ENCODE measurements at regions not wholly inside any gene's neighbourhood (a gene's known extent, or its start where the extent isn't known, plus 50 kb on each side); places are given as distances from the start of the nearest gene placed in this dataset.
"Not testable (repeated sequence)": the region's sequence is repeated elsewhere in the genome, so short reads cannot be mapped to it uniquely, and the experiment has no call there.

GRCh38 chr11:37907436-37908218, 1309.6 kb upstream of the RAG2 start:
- Histone ChIP-seq H3K27me3 (ENCODE audit: low read depth, low read length) (no peaks in the 10 kb centered on the region), H3K36me3 (ENCODE audit: control insufficient read depth in 1 of 2, insufficient read depth in 2 of 2, low read length in 2 of 2) (no peaks in the 10 kb centered on the region), H3K4me3 (ENCODE audit: low read depth in 1 of 2, low read length in 2 of 2) (no peak overlapping the region), H3K27ac (ENCODE audit: low read length) (no peak overlapping the region), H3K4me1 (ENCODE audit: control insufficient read depth in 1 of 2, insufficient read depth in 2 of 2, low read length in 2 of 2) (no peaks in the 10 kb centered on the region), H3K9me3 (ENCODE audit: control insufficient read depth in 1 of 2, low read length in 2 of 2) (no peaks in the 10 kb centered on the region)

GRCh38 chr11:37905707-37906417, 1307.8 kb upstream of the RAG2 start:
- H3K9me3 ChIP-seq (ENCODE audit: control insufficient read depth in 1 of 2, low read length in 2 of 2): no peaks in the 10 kb centered on the region
- H3K27ac ChIP-seq (ENCODE audit: low read length): no peak overlapping the region

GRCh38 chr11:37896016-37896415, 1298.0 kb upstream of the RAG2 start:
- H3K4me1 ChIP-seq (ENCODE audit: control insufficient read depth in 1 of 2, insufficient read depth in 2 of 2, low read length in 2 of 2): no peaks in the 10 kb centered on the region
- H3K27me3 ChIP-seq (ENCODE audit: low read depth, low read length): no peaks in the 10 kb centered on the region
- H3K9me3 ChIP-seq (ENCODE audit: control insufficient read depth in 1 of 2, low read length in 2 of 2): peaks cover 0 to 11% of the 10 kb centered on the region in 2 donors
- H3K27ac ChIP-seq (ENCODE audit: low read length): no peak overlapping the region
- no peak overlapping the region for H3K4me3 ChIP-seq (ENCODE audit: low read depth in 1 of 2, low read length in 2 of 2)
- H3K36me3 ChIP-seq (ENCODE audit: control insufficient read depth in 1 of 2, insufficient read depth in 2 of 2, low read length in 2 of 2): no peaks in the 10 kb centered on the region

More at GRCh38 chr11:37905707-37906417, 1307.8 kb upstream of the RAG2 start:
- H3K4me1 ChIP-seq (ENCODE audit: control insufficient read depth in 1 of 2, insufficient read depth in 2 of 2, low read length in 2 of 2): no peaks in the 10 kb centered on the region
- no peak overlapping the region for H3K4me3 ChIP-seq (ENCODE audit: low read depth in 1 of 2, low read length in 2 of 2)
- H3K36me3 ChIP-seq (ENCODE audit: control insufficient read depth in 1 of 2, insufficient read depth in 2 of 2, low read length in 2 of 2): no peaks in the 10 kb centered on the region
- H3K27me3 ChIP-seq (ENCODE audit: low read depth, low read length): no peaks in the 10 kb centered on the region

GRCh38 chr11:37881741-37882140, 1283.7 kb upstream of the RAG2 start:
- Histone ChIP-seq H3K4me1 (ENCODE audit: control insufficient read depth in 1 of 2, insufficient read depth in 2 of 2, low read length in 2 of 2) (no peaks in the 10 kb centered on the region), H3K36me3 (ENCODE audit: control insufficient read depth in 1 of 2, insufficient read depth in 2 of 2, low read length in 2 of 2) (no peaks in the 10 kb centered on the region), H3K4me3 (ENCODE audit: low read depth in 1 of 2, low read length in 2 of 2) (no peak overlapping the region), H3K9me3 (ENCODE audit: control insufficient read depth in 1 of 2, low read length in 2 of 2) (no peaks in the 10 kb centered on the region), H3K27ac (ENCODE audit: low read length) (no peak overlapping the region), H3K27me3 (ENCODE audit: low read depth, low read length) (no peaks in the 10 kb centered on the region)

GRCh38 chr11:37861671-37862070, 1263.6 kb upstream of the RAG2 start:
- Histone ChIP-seq H3K27ac (ENCODE audit: low read length) (no peak overlapping the region), H3K36me3 (ENCODE audit: control insufficient read depth in 1 of 2, insufficient read depth in 2 of 2, low read length in 2 of 2) (no peaks in the 10 kb centered on the region), H3K27me3 (ENCODE audit: low read depth, low read length) (no peaks in the 10 kb centered on the region), H3K9me3 (ENCODE audit: control insufficient read depth in 1 of 2, low read length in 2 of 2) (no peaks in the 10 kb centered on the region), H3K4me1 (ENCODE audit: control insufficient read depth in 1 of 2, insufficient read depth in 2 of 2, low read length in 2 of 2) (no peaks in the 10 kb centered on the region), H3K4me3 (ENCODE audit: low read depth in 1 of 2, low read length in 2 of 2) (no peak overlapping the region)

GRCh38 chr11:37858806-37859537, 1260.9 kb upstream of the RAG2 start:
- H3K9me3 ChIP-seq (ENCODE audit: control insufficient read depth in 1 of 2, low read length in 2 of 2); H3K27ac ChIP-seq (ENCODE audit: low read length); H3K4me3 ChIP-seq (ENCODE audit: low read depth in 1 of 2, low read length in 2 of 2); H3K27me3 ChIP-seq (ENCODE audit: low read depth, low read length); H3K36me3 ChIP-seq (ENCODE audit: control insufficient read depth in 1 of 2, insufficient read depth in 2 of 2, low read length in 2 of 2); H3K4me1 ChIP-seq (ENCODE audit: control insufficient read depth in 1 of 2, insufficient read depth in 2 of 2, low read length in 2 of 2): not testable (repeated sequence)

GRCh38 chr11:37858398-37858797, 1260.4 kb upstream of the RAG2 start:
- no peaks in the 10 kb centered on the region for H3K9me3 ChIP-seq (ENCODE audit: control insufficient read depth in 1 of 2, low read length in 2 of 2)

GRCh38 chr11:37857726-37858125, 1259.7 kb upstream of the RAG2 start:
- H3K36me3 ChIP-seq (ENCODE audit: control insufficient read depth in 1 of 2, insufficient read depth in 2 of 2, low read length in 2 of 2): no peaks in the 10 kb centered on the region
- H3K27ac ChIP-seq (ENCODE audit: low read length): no peak overlapping the region
- H3K4me1 ChIP-seq (ENCODE audit: control insufficient read depth in 1 of 2, insufficient read depth in 2 of 2, low read length in 2 of 2): no peaks in the 10 kb centered on the region
- H3K9me3 ChIP-seq (ENCODE audit: control insufficient read depth in 1 of 2, low read length in 2 of 2): no peaks in the 10 kb centered on the region
- H3K4me3 ChIP-seq (ENCODE audit: low read depth in 1 of 2, low read length in 2 of 2): no peak overlapping the region
- H3K27me3 ChIP-seq (ENCODE audit: low read depth, low read length): no peaks in the 10 kb centered on the region

More at GRCh38 chr11:37858398-37858797, 1260.4 kb upstream of the RAG2 start:
- Histone ChIP-seq H3K27ac (ENCODE audit: low read length) (no peak overlapping the region), H3K36me3 (ENCODE audit: control insufficient read depth in 1 of 2, insufficient read depth in 2 of 2, low read length in 2 of 2) (no peaks in the 10 kb centered on the region), H3K27me3 (ENCODE audit: low read depth, low read length) (no peaks in the 10 kb centered on the region), H3K4me3 (ENCODE audit: low read depth in 1 of 2, low read length in 2 of 2) (no peak overlapping the region), H3K4me1 (ENCODE audit: control insufficient read depth in 1 of 2, insufficient read depth in 2 of 2, low read length in 2 of 2) (no peaks in the 10 kb centered on the region)

GRCh38 chr11:37849706-37850105, 1251.7 kb upstream of the RAG2 start:
- Histone ChIP-seq H3K4me3 (ENCODE audit: low read depth in 1 of 2, low read length in 2 of 2) (no peak overlapping the region), H3K27ac (ENCODE audit: low read length) (no peak overlapping the region), H3K9me3 (ENCODE audit: control insufficient read depth in 1 of 2, low read length in 2 of 2) (no peaks in the 10 kb centered on the region), H3K36me3 (ENCODE audit: control insufficient read depth in 1 of 2, insufficient read depth in 2 of 2, low read length in 2 of 2) (no peaks in the 10 kb centered on the region), H3K4me1 (ENCODE audit: control insufficient read depth in 1 of 2, insufficient read depth in 2 of 2, low read length in 2 of 2) (no peaks in the 10 kb centered on the region), H3K27me3 (ENCODE audit: low read depth, low read length) (no peaks in the 10 kb centered on the region)

GRCh38 chr11:37843603-37844002, 1245.6 kb upstream of the RAG2 start:
- Histone ChIP-seq H3K36me3 (ENCODE audit: control insufficient read depth in 1 of 2, insufficient read depth in 2 of 2, low read length in 2 of 2) (no peaks in the 10 kb centered on the region), H3K27me3 (ENCODE audit: low read depth, low read length) (no peaks in the 10 kb centered on the region), H3K27ac (ENCODE audit: low read length) (no peak overlapping the region), H3K9me3 (ENCODE audit: control insufficient read depth in 1 of 2, low read length in 2 of 2) (no peaks in the 10 kb centered on the region), H3K4me1 (ENCODE audit: control insufficient read depth in 1 of 2, insufficient read depth in 2 of 2, low read length in 2 of 2) (no peaks in the 10 kb centered on the region), H3K4me3 (ENCODE audit: low read depth in 1 of 2, low read length in 2 of 2) (no peak overlapping the region)

GRCh38 chr11:37841016-37841415, 1243.0 kb upstream of the RAG2 start:
- no peaks in the 10 kb centered on the region for H3K9me3 ChIP-seq (ENCODE audit: control insufficient read depth in 1 of 2, low read length in 2 of 2)
- H3K27me3 ChIP-seq (ENCODE audit: low read depth, low read length): no peaks in the 10 kb centered on the region
- no peaks in the 10 kb centered on the region for H3K4me1 ChIP-seq (ENCODE audit: control insufficient read depth in 1 of 2, insufficient read depth in 2 of 2, low read length in 2 of 2)
- H3K36me3 ChIP-seq (ENCODE audit: control insufficient read depth in 1 of 2, insufficient read depth in 2 of 2, low read length in 2 of 2): no peaks in the 10 kb centered on the region
- no peak overlapping the region for H3K4me3 ChIP-seq (ENCODE audit: low read depth in 1 of 2, low read length in 2 of 2)
- H3K27ac ChIP-seq (ENCODE audit: low read length): no peak overlapping the region
